K562 (cell line): ENCODE measurements at regions not wholly inside any gene's neighbourhood (a gene's known extent, or its start where the extent isn't known, plus 50 kb on each side); places are given as distances from the start of the nearest gene placed in this dataset.

Source experiments
- ATAC-seq: fragments of 200-7000 bp; cut with Tn5 transposase; 3 replicates; pipeline ENCODE4 v1.9.1; 2020; ENCODE audit warnings: moderate library complexity
- BruUV-seq: library from RNA; stranded (reverse); fragments of 400-500 nt; replicated peaks from 2 replicates; lab custom pipeline; 2021; lab: Mats Ljungman, UMichigan
- CTCF ChIA-PET: fragments of 300-600 bp; formaldehyde crosslinking; extraction: SDS; loops from one replicate; lab custom pipeline; 2021; ENCODE audit warnings: low intra/inter-chr PET ratio; lab: Yijun Ruan, JAX
- POLR2A ChIA-PET: fragments of 300-600, 350-650 bp; sonication (Branson Sonifier 250); formaldehyde crosslinking; extraction: SDS; loops from one replicate; lab custom pipeline; 2021; ENCODE audit warnings: antibody characterized with exemption, inconsistent platforms; lab: Yijun Ruan, JAX
- DNase-seq, 4 experiments: peaks; one replicate each; pipeline versions ENCODE4 v3.0.0 to v3.0.0-alpha.2; 2011 to 2018; ENCODE audit warnings: low spot score in 3 of 4, mixed read lengths in 3 of 4; ENCODE audit errors: extremely low read depth in 1 of 4
- FAIRE-seq: peaks from 2 replicates; lab custom pipeline; 2011; peaks lifted over from hg19 to GRCh38; lab: Jason Lieb, UNC
- H2AFZ ChIP-seq: 2 replicates; pipeline ENCODE4 v1.6.0; 2011; ENCODE audit warnings: low read depth, low read length, control low read depth, inconsistent platforms
- H3K27ac ChIP-seq: fragments of 200-600 bp; 3 replicates; pipeline ENCODE4 v1.8.0; 2011; ENCODE audit warnings: low read depth, mild to moderate bottlenecking, control low read depth, inconsistent platforms, low read length, moderate library complexity, mixed read lengths; ENCODE audit errors: extremely low read depth
- H3K27me3 ChIP-seq, 2 experiments: fragments of 300-600 bp in 1 of 2; 2 replicates in 1 of 2; 3 replicates in 1 of 2; pipeline versions ENCODE4 v1.6.0 to v1.8.0; 2011; ENCODE audit warnings: inconsistent platforms in 2 of 2, low read length in 2 of 2, mild to moderate bottlenecking in 1 of 2, mixed read lengths in 1 of 2, moderate library complexity in 1 of 2; ENCODE audit not compliant: control insufficient read depth in 2 of 2, insufficient read depth in 2 of 2
- H3K36me3 ChIP-seq: fragments of 300-600 bp; 3 replicates; pipeline ENCODE4 v1.8.0; 2011; ENCODE audit warnings: mild to moderate bottlenecking, low read length, inconsistent platforms; ENCODE audit not compliant: control insufficient read depth, insufficient read depth
- H3K4me1 ChIP-seq, 2 experiments: fragments of 200-600 bp in 1 of 2; replicated peaks in 1 of 2; 2 replicates in 1 of 2; 3 replicates in 1 of 2; pipeline versions ENCODE4 v1.5.1 to v1.8.0; 2011; ENCODE audit warnings: inconsistent platforms in 2 of 2, low read length in 2 of 2, mild to moderate bottlenecking in 1 of 2, mixed read lengths in 1 of 2, moderate library complexity in 1 of 2; ENCODE audit not compliant: control insufficient read depth in 2 of 2, insufficient read depth in 2 of 2
- H3K4me2 ChIP-seq: 2 replicates; pipeline ENCODE4 v1.6.1; 2011; ENCODE audit warnings: low read length, control low read depth, inconsistent platforms, mixed read lengths; ENCODE audit not compliant: insufficient read depth
- H3K4me3 ChIP-seq: fragments of 200-600 bp; sonication (generic), shearing (Covaris generic); 2 replicates; pipeline ENCODE4 v1.5.1; 2016; ENCODE audit warnings: control low read depth, inconsistent platforms
- H3K79me2 ChIP-seq: fragments of 200-600 bp; 3 replicates; pipeline ENCODE4 v1.8.0; 2011; ENCODE audit warnings: low read length, inconsistent platforms; ENCODE audit not compliant: control insufficient read depth, insufficient read depth
- H3K9ac ChIP-seq, 2 experiments: 2 replicates each; pipeline versions ENCODE4 v1.6.0 to v1.6.1; 2011; ENCODE audit warnings: low read depth in 2 of 2, low read length in 2 of 2, control low read depth in 1 of 2, inconsistent platforms in 1 of 2, mild to moderate bottlenecking in 1 of 2, mixed read lengths in 1 of 2; ENCODE audit not compliant: insufficient read depth in 1 of 2
- H3K9me1 ChIP-seq: one replicate; pipeline ENCODE4 v1.6.0; 2011; ENCODE audit warnings: inconsistent platforms, mild to moderate bottlenecking, low read length, moderate library complexity; ENCODE audit not compliant: control insufficient read depth, insufficient read depth
- H3K9me3 ChIP-seq: replicated peaks from 2 replicates; pipeline ENCODE4 v1.5.1; 2011; ENCODE audit warnings: low read depth, low read length, inconsistent platforms; ENCODE audit not compliant: control insufficient read depth, insufficient read depth
- H4K20me1 ChIP-seq: replicated peaks from 2 replicates; pipeline ENCODE4 v1.6.1; 2011; ENCODE audit warnings: low read length, inconsistent platforms, mixed read lengths; ENCODE audit not compliant: control insufficient read depth, insufficient read depth
- ARHGAP35 ChIP-seq: fragments of 450-650 bp; IDR thresholded peaks from 2 replicates; pipeline ENCODE4 v1.6.1; 2018; ENCODE audit not compliant: partially characterized antibody
- ATF3 ChIP-seq, 2 experiments: fragments of 450-650 bp in 1 of 2; sonication (generic) in 1 of 2; formaldehyde crosslinking in 1 of 2; IDR thresholded peaks in 1 of 2; conservative IDR thresholded peaks in 1 of 2; 2 replicates each; pipeline versions ENCODE4 v1.6.1 to v1.8.1; 2016 to 2023; ENCODE audit warnings: mild to moderate bottlenecking in 2 of 2, moderate library complexity in 2 of 2, inconsistent platforms in 1 of 2, missing genetic modification reagents in 1 of 2
- BCOR ChIP-seq: fragments of 450-650 bp; IDR thresholded peaks from 2 replicates; pipeline ENCODE4 v1.6.1; 2016
- CXXC5 ChIP-seq: fragments of 250-450 bp; sonication (Bioruptor Pico); IDR thresholded peaks from 2 replicates; pipeline ENCODE4 v1.8.0; 2022; ENCODE audit warnings: inconsistent platforms, mild to moderate bottlenecking, moderate library complexity
- E2F3 ChIP-seq: fragments of 250-450 bp; sonication (Bioruptor Pico); IDR thresholded peaks from 2 replicates; pipeline ENCODE4 v1.4.0; 2020; ENCODE audit warnings: mild to moderate bottlenecking
- GATAD2B ChIP-seq: fragments of 450-650 bp; IDR thresholded peaks from 2 replicates; pipeline ENCODE4 v1.6.1; 2017; ENCODE audit warnings: mild to moderate bottlenecking, borderline replicate concordance
- RBM25 ChIP-seq: fragments of 200-400 bp; formaldehyde crosslinking; IDR thresholded peaks from 2 replicates; pipeline ENCODE4 v1.6.1; 2018; ENCODE audit warnings: low read length, low read depth, moderate library complexity; ENCODE audit not compliant: severe bottlenecking
- SLC30A9 ChIP-seq: fragments of 250-450 bp; sonication (Bioruptor Pico); IDR thresholded peaks from 2 replicates; pipeline ENCODE4 v1.8.0; 2022; ENCODE audit warnings: mild to moderate bottlenecking, moderate library complexity
- SMAD4 ChIP-seq: fragments of 250-450 bp; sonication (Bioruptor Pico); conservative IDR thresholded peaks from 2 replicates; pipeline ENCODE4 v1.8.0; 2021; ENCODE audit warnings: inconsistent platforms, mild to moderate bottlenecking, moderate library complexity
- SMARCA5 ChIP-seq: fragments of 450-650 bp; IDR thresholded peaks from 2 replicates; pipeline ENCODE4 v1.6.1; 2016
- THRA ChIP-seq: fragments of 450-650 bp; IDR thresholded peaks from 2 replicates; pipeline ENCODE4 v1.6.1; 2017; ENCODE audit warnings: mild to moderate bottlenecking, moderate library complexity
- ZFP1 ChIP-seq: fragments of 450-650 bp; formaldehyde crosslinking; IDR thresholded peaks from 2 replicates; pipeline ENCODE4 v1.4.0; 2020; ENCODE audit warnings: mild to moderate bottlenecking, mixed read lengths
- ZFP36 ChIP-seq: fragments of 150-350 bp; IDR thresholded peaks from 2 replicates; pipeline ENCODE4 v1.6.1; 2018; ENCODE audit warnings: low read length, low read depth; ENCODE audit not compliant: partially characterized antibody
- ZNF165 ChIP-seq: fragments of 250-450 bp; sonication (Bioruptor Pico); IDR thresholded peaks from 2 replicates; pipeline ENCODE4 v1.4.0; 2020; ENCODE audit warnings: borderline replicate concordance
- WGBS: fragments of 100-300 bp; shearing (Covaris generic); methylation state at CpG from one replicate; pipeline ENCODE4 v1.1.6; 2016; ENCODE audit warnings: low coverage, mixed read lengths; ENCODE audit not compliant: insufficient coverage; ENCODE audit errors: missing lambda C conversion rate; 5-methylcytosine and 5-hydroxymethylcytosine counted together
- in situ Hi-C: fragments of 300-500 bp; cut with MboI; formaldehyde crosslinking; loops from 4 replicates; pipeline ENCODE4 v1.15.0; 2018; ENCODE audit warnings: inconsistent platforms, mixed read lengths
- intact Hi-C: fragments of 100-400 bp; cut with micrococcal nuclease; formaldehyde crosslinking; loops from 2 replicates; pipeline ENCODE4 v1.14.2; 2022
- TF ChIP-seq, protein P1 (sequence below): sonication (generic); formaldehyde crosslinking; IDR thresholded peaks from 2 replicates; pipeline ENCODE4 v1.8.1; 2023; ENCODE audit warnings: mild to moderate bottlenecking, missing genetic modification reagents, moderate library complexity
- TF ChIP-seq, protein P2 (sequence below): fragments of 250-450 bp; sonication (Bioruptor Pico); IDR thresholded peaks from 2 replicates; pipeline ENCODE4 v1.5.0; 2021; ENCODE audit warnings: mild to moderate bottlenecking, borderline replicate concordance

GRCh38 chr1:30478283-30478682 lies 245.1 kb downstream of the MATN1 start:
- Histone ChIP-seq H3K27me3 (peaks cover 4 to 30% of the 10 kb centered on the region in 2 experiments; a peak in 4 of 5 replicates), H3K36me3 (no peaks in the 10 kb centered on the region), H3K27ac (no peak overlapping the region), H3K9ac (no peak overlapping the region), H3K9me3 (no peaks in the 10 kb centered on the region), H4K20me1 (no peaks in the 10 kb centered on the region), H2AFZ (no peak overlapping the region), H3K4me2 (no peak overlapping the region), H3K9me1 (no peaks in the 10 kb centered on the region), H3K79me2 (no peaks in the 10 kb centered on the region), H3K4me3 (no peak overlapping the region), H3K4me1 (no peaks in the 10 kb centered on the region)
- 0% methylated on average over 6 of the region's 6 CpGs for WGBS
- DNase-seq (no peak), FAIRE-seq (no peak), ATAC-seq (no peak)
- POLR2A ChIA-PET, result interaction anchor here (0.6 to 0.8 kb wide), 2 partner anchors 9 to 256 kb away, joined by 3 read pairs; no protein-coding TSS in a partner anchor
- in situ Hi-C loops (no loop called here), intact Hi-C loops (no loop called here)
- CTCF ChIA-PET, result no interaction called here
- BruUV-seq, result no TSS peak
- peak; percentile 62 for TF ChIP-seq ZFP36
- no peak for TF ChIP-seq ZNF165 (CRISPR knock-in tag)
- TF ChIP-seq SMAD4 (CRISPR knock-in tag), result no peak
- TF ChIP-seq GATAD2B, result no peak
- TF ChIP-seq RBM25, result peak; percentile 48
- no peak for TF ChIP-seq SLC30A9
- 0 out of 2 replicates have a peak, but pooled peaks have one; percentile 29 for TF ChIP-seq SMARCA5
- TF ChIP-seq, protein P1, sequence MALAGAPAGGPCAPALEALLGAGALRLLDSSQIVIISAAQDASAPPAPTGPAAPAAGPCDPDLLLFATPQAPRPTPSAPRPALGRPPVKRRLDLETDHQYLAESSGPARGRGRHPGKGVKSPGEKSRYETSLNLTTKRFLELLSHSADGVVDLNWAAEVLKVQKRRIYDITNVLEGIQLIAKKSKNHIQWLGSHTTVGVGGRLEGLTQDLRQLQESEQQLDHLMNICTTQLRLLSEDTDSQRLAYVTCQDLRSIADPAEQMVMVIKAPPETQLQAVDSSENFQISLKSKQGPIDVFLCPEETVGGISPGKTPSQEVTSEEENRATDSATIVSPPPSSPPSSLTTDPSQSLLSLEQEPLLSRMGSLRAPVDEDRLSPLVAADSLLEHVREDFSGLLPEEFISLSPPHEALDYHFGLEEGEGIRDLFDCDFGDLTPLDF, result no peak
- TF ChIP-seq ZFP1 (CRISPR knock-in tag), result no peak
- no peak for TF ChIP-seq THRA
- TF ChIP-seq, protein P2, sequence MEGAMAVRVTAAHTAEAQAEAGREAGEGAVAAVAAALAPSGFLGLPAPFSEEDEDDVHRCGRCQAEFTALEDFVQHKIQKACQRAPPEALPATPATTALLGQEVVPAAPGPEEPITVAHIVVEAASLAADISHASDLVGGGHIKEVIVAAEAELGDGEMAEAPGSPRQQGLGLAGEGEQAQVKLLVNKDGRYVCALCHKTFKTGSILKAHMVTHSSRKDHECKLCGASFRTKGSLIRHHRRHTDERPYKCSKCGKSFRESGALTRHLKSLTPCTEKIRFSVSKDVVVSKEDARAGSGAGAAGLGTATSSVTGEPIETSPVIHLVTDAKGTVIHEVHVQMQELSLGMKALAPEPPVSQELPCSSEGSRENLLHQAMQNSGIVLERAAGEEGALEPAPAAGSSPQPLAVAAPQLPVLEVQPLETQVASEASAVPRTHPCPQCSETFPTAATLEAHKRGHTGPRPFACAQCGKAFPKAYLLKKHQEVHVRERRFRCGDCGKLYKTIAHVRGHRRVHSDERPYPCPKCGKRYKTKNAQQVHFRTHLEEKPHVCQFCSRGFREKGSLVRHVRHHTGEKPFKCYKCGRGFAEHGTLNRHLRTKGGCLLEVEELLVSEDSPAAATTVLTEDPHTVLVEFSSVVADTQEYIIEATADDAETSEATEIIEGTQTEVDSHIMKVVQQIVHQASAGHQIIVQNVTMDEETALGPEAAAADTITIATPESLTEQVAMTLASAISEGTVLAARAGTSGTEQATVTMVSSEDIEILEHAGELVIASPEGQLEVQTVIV, result no peak
- TF ChIP-seq ARHGAP35, result no peak
- TF ChIP-seq CXXC5 (CRISPR knock-in tag), result no peak
- no peak for TF ChIP-seq E2F3 (CRISPR knock-in tag)
- no peak for TF ChIP-seq ATF3 (IDR thresholded peaks at IDR 0.05)
- no peak for TF ChIP-seq ATF3 (CRISPR knock-in tag; conservative IDR thresholded peaks at IDR 0.05)
- TF ChIP-seq BCOR, result peak; percentile 86; the same call in 1 of the 2 replicates
